ENCODE measurements at regions not wholly inside any gene's neighbourhood (a gene's known extent, or its start where the extent isn't known, plus 50 kb on each side); places are given as distances from the start of the nearest gene placed in this dataset.
"Not testable (repeated sequence)": the region's sequence is repeated elsewhere in the genome, so short reads cannot be mapped to it uniquely, and the experiment has no call there.

GRCh38 chr1:100791586-100791985 lies 72.0 kb downstream of the VCAM1 start:
- no peak for DNase-seq (ENCODE audit: low read depth)

GRCh38 chr1:100793659-100794058 lies 74.1 kb downstream of the VCAM1 start:
- DNase-seq (ENCODE audit: low read depth): peak; percentile 91

- DNase-seq (ENCODE audit: low read depth): peak; percentile 33
Measured at GRCh38 chr1:100794748-100795645, 75.5 kb downstream of the VCAM1 start.

- no peak for DNase-seq (ENCODE audit: low read depth)
Measured at GRCh38 chr1:100795646-100795985, 76.1 kb downstream of the VCAM1 start.

- no peak for DNase-seq (ENCODE audit: low read depth)
Measured at GRCh38 chr1:100796046-100796445, 76.5 kb downstream of the VCAM1 start.

GRCh38 chr1:100799548-100799947 lies 80.0 kb downstream of the VCAM1 start:
- no peak for DNase-seq (ENCODE audit: low read depth)

- DNase-seq (ENCODE audit: low read depth): peak; percentile 11
Measured at GRCh38 chr1:100799954-100800612, 80.5 kb downstream of the VCAM1 start.

GRCh38 chr1:100801256-100801655 lies 81.7 kb downstream of the VCAM1 start:
- DNase-seq (ENCODE audit: low read depth): not testable (repeated sequence)

GRCh38 chr1:100803280-100803679 lies 83.7 kb downstream of the VCAM1 start:
- DNase-seq (ENCODE audit: low read depth): not testable (repeated sequence)

- DNase-seq (ENCODE audit: low read depth): no peak
Measured at GRCh38 chr1:100806601-100807000, 87.1 kb downstream of the VCAM1 start.

GRCh38 chr1:100810360-100810759 lies 84.3 kb downstream of the EXTL2 start:
- DNase-seq (ENCODE audit: low read depth): no peak

GRCh38 chr1:100811808-100812207 lies 82.8 kb downstream of the EXTL2 start:
- no peak for DNase-seq (ENCODE audit: low read depth)

GRCh38 chr1:100814938-100815337 lies 79.7 kb downstream of the EXTL2 start:
- DNase-seq (ENCODE audit: low read depth): not testable (repeated sequence)

- no peak for DNase-seq (ENCODE audit: low read depth)
Measured at GRCh38 chr1:100816049-100816448, 78.6 kb downstream of the EXTL2 start.

- not testable (repeated sequence) for DNase-seq (ENCODE audit: low read depth)
Measured at GRCh38 chr1:100820195-100820594, 74.4 kb downstream of the EXTL2 start.

GRCh38 chr1:100821919-100822318 lies 72.7 kb downstream of the EXTL2 start:
- DNase-seq (ENCODE audit: low read depth): not testable (repeated sequence)

Data from renal cortical epithelial cell (primary cell).